IMR-90 (cell line): ENCODE measurements at regions not wholly inside any gene's neighbourhood (a gene's known extent, or its start where the extent isn't known, plus 50 kb on each side); places are given as distances from the start of the nearest gene placed in this dataset.

Experiments
- ATAC-seq: fragments of 200-7000 bp; cut with Tn5 transposase; 2 replicates; pipeline ENCODE4 v1.9.1; 2020; ENCODE audit warnings: low read depth, mild to moderate bottlenecking, moderate library complexity
- BruUV-seq: library from RNA; stranded (reverse); fragments of 400-500 nt; replicated peaks from 2 replicates; lab custom pipeline; 2021; lab: Mats Ljungman, UMichigan
- CTCF ChIA-PET: fragments of 300-600 bp; formaldehyde crosslinking; extraction: SDS; loops from one replicate; lab custom pipeline; 2021; ENCODE audit warnings: antibody characterized with exemption; lab: Yijun Ruan, JAX
- POLR2A ChIA-PET: fragments of 300-600 bp; sonication (Branson Sonifier 250); formaldehyde crosslinking; loops from one replicate; lab custom pipeline; 2022; ENCODE audit warnings: antibody characterized with exemption; ENCODE audit not compliant: unreplicated experiment; lab: Charles Lee
- DNase-seq: peaks from one replicate; pipeline ENCODE4 v3.0.0; 2013
- H2AFZ ChIP-seq: replicated peaks from 2 replicates; pipeline ENCODE3; 2013; ENCODE audit warnings: low read length, mild to moderate bottlenecking; ENCODE audit not compliant: poor library complexity
- H2AK5ac ChIP-seq: 2 replicates; pipeline ENCODE4 v1.6.1; 2013; ENCODE audit warnings: low read depth, low read length, inconsistent platforms
- H2AK9ac ChIP-seq: replicated peaks from 2 replicates; pipeline ENCODE3; 2013; ENCODE audit warnings: mild to moderate bottlenecking, low read depth, low read length, moderate library complexity; ENCODE audit not compliant: poor library complexity
- H2BK120ac ChIP-seq: 2 replicates; pipeline ENCODE4 v1.6.1; 2013; ENCODE audit warnings: low read depth, low read length, inconsistent platforms
- H2BK15ac ChIP-seq: 3 replicates; pipeline ENCODE4 v1.6.1; 2013; ENCODE audit warnings: low read depth, low read length, inconsistent platforms
- H2BK20ac ChIP-seq: 2 replicates; pipeline ENCODE4 v1.6.1; 2013; ENCODE audit warnings: low read depth, mild to moderate bottlenecking, inconsistent platforms, low read length, moderate library complexity
- H2BK5ac ChIP-seq: 2 replicates; pipeline ENCODE4 v1.6.1; 2013; ENCODE audit warnings: mild to moderate bottlenecking, low read depth, low read length, inconsistent platforms; ENCODE audit not compliant: poor library complexity, severe bottlenecking
- H3K14ac ChIP-seq: replicated peaks from 2 replicates; pipeline ENCODE4 v1.6.1; 2013; ENCODE audit warnings: low read depth, low read length, inconsistent platforms
- H3K18ac ChIP-seq: 2 replicates; pipeline ENCODE4 v1.6.1; 2013; ENCODE audit warnings: low read depth, low read length, control low read depth
- H3K23ac ChIP-seq: 2 replicates; pipeline ENCODE4 v1.6.1; 2013; ENCODE audit warnings: low read depth, low read length, inconsistent platforms
- H3K27ac ChIP-seq: 2 replicates; pipeline ENCODE4 v1.5.1; 2013; ENCODE audit warnings: mild to moderate bottlenecking, control low read depth, low read length; ENCODE audit not compliant: insufficient read depth
- H3K27me3 ChIP-seq: 2 replicates; pipeline ENCODE4 v1.6.1; 2013; ENCODE audit warnings: low read length; ENCODE audit not compliant: control insufficient read depth, insufficient read depth
- H3K36me3 ChIP-seq: 2 replicates; pipeline ENCODE4 v1.6.1; 2013; ENCODE audit warnings: low read length, mixed read lengths; ENCODE audit not compliant: control insufficient read depth, insufficient read depth
- H3K4ac ChIP-seq: 2 replicates; pipeline ENCODE4 v1.6.1; 2013; ENCODE audit warnings: low read depth, low read length, inconsistent platforms
- H3K4me1 ChIP-seq: 2 replicates; pipeline ENCODE4 v1.6.1; 2013; ENCODE audit warnings: low read length, mixed read lengths; ENCODE audit not compliant: control insufficient read depth, insufficient read depth
- H3K4me2 ChIP-seq: 2 replicates; pipeline ENCODE4 v1.6.1; 2013; ENCODE audit warnings: low read depth, mild to moderate bottlenecking, control low read depth, low read length, moderate library complexity
- H3K4me3 ChIP-seq: 2 replicates; pipeline ENCODE4 v1.5.1; 2013; ENCODE audit warnings: low read depth, mild to moderate bottlenecking, control low read depth, low read length, moderate library complexity; ENCODE audit not compliant: insufficient read depth
- H3K56ac ChIP-seq: 2 replicates; pipeline ENCODE4 v1.6.1; 2013; ENCODE audit warnings: low read length, inconsistent platforms; ENCODE audit not compliant: insufficient read depth; ENCODE audit errors: extremely low read depth
- H3K79me1 ChIP-seq, 2 experiments: 2 replicates each; pipeline ENCODE4 v1.6.1; 2013; ENCODE audit warnings: low read length in 2 of 2, inconsistent platforms in 1 of 2, low read depth in 1 of 2
- H3K9ac ChIP-seq: 2 replicates; pipeline ENCODE4 v1.6.1; 2013; ENCODE audit warnings: low read depth, low read length, control low read depth
- H3K9me1 ChIP-seq: 2 replicates; pipeline ENCODE4 v1.6.1; 2013; ENCODE audit warnings: low read length, inconsistent platforms; ENCODE audit not compliant: insufficient read depth
- H3K9me3 ChIP-seq: 2 replicates; pipeline ENCODE4 v1.6.1; 2013; ENCODE audit warnings: low read length; ENCODE audit not compliant: control insufficient read depth, insufficient read depth
- H4K20me1 ChIP-seq: 2 replicates; pipeline ENCODE4 v1.6.1; 2013; ENCODE audit warnings: low read length, inconsistent platforms; ENCODE audit not compliant: insufficient read depth
- H4K5ac ChIP-seq: 2 replicates; pipeline ENCODE4 v1.6.1; 2013; ENCODE audit warnings: mild to moderate bottlenecking, low read depth, low read length, control low read depth
- H4K8ac ChIP-seq, 2 experiments: 2 replicates each; pipeline ENCODE4 v1.6.1; 2013; ENCODE audit warnings: low read depth in 2 of 2, low read length in 2 of 2, control low read depth in 1 of 2, inconsistent platforms in 1 of 2
- H4K91ac ChIP-seq: 2 replicates; pipeline ENCODE4 v1.6.1; 2013; ENCODE audit warnings: low read depth, low read length, inconsistent platforms; ENCODE audit not compliant: insufficient read depth
- BHLHE40 ChIP-seq: fragments of 150-350 bp; IDR thresholded peaks from 2 replicates; pipeline ENCODE4 v1.6.1; 2016; ENCODE audit warnings: mild to moderate bottlenecking, low read depth, low read length
- CEBPB ChIP-seq: IDR thresholded peaks from 2 replicates; pipeline ENCODE4 v1.6.1; 2012; ENCODE audit warnings: low read depth, low read length, improper control_type of control experiment
- CHD1 ChIP-seq: IDR thresholded peaks from 2 replicates; pipeline ENCODE4 v1.6.1; 2012; ENCODE audit warnings: low read depth, low read length, improper control_type of control experiment
- CTCF ChIP-seq: conservative IDR thresholded peaks from 2 replicates; pipeline ENCODE4 v1.5.1; 2012; ENCODE audit warnings: mild to moderate bottlenecking, low read depth, low read length, improper control_type of control experiment
- ELK1 ChIP-seq: fragments of 150-350 bp; IDR thresholded peaks from 2 replicates; pipeline ENCODE4 v1.6.1; 2016; ENCODE audit warnings: low read depth, mild to moderate bottlenecking, low read length, moderate library complexity, borderline replicate concordance
- FOS ChIP-seq: fragments of 150-350 bp; IDR thresholded peaks from 2 replicates; pipeline ENCODE4 v1.6.1; 2016; ENCODE audit warnings: low read depth, low read length
- MAFK ChIP-seq: IDR thresholded peaks from 2 replicates; pipeline ENCODE4 v1.6.1; 2012; ENCODE audit warnings: low read depth, low read length, improper control_type of control experiment
- MAZ ChIP-seq: IDR thresholded peaks from 2 replicates; pipeline ENCODE4 v1.6.1; 2012; ENCODE audit warnings: low read depth, mild to moderate bottlenecking, low read length, improper control_type of control experiment, moderate library complexity, borderline replicate concordance
- MXI1 ChIP-seq: IDR thresholded peaks from 2 replicates; pipeline ENCODE4 v1.6.1; 2012; ENCODE audit warnings: low read depth, mild to moderate bottlenecking, low read length, moderate library complexity, borderline replicate concordance
- NFE2L2 ChIP-seq: fragments of 150-350 bp; IDR thresholded peaks from 2 replicates; pipeline ENCODE4 v1.6.1; 2016; ENCODE audit warnings: low read depth, mild to moderate bottlenecking, low read length
- POLR2A ChIP-seq: IDR thresholded peaks from 2 replicates; pipeline ENCODE4 v1.6.1; 2012; ENCODE audit warnings: mild to moderate bottlenecking, low read depth, low read length
- RAD21 ChIP-seq: IDR thresholded peaks from 2 replicates; pipeline ENCODE4 v1.6.1; 2012; ENCODE audit warnings: low read length, improper control_type of control experiment
- RCOR1 ChIP-seq: IDR thresholded peaks from 2 replicates; pipeline ENCODE4 v1.6.1; 2012; ENCODE audit warnings: mild to moderate bottlenecking, low read length, improper control_type of control experiment; ENCODE audit not compliant: insufficient replicate concordance
- RFX5 ChIP-seq: IDR thresholded peaks from 2 replicates; pipeline ENCODE4 v1.8.0; 2012; ENCODE audit warnings: low read depth, mild to moderate bottlenecking, low read length, moderate library complexity
- SMC3 ChIP-seq: fragments of 150-350 bp; IDR thresholded peaks from 2 replicates; pipeline ENCODE4 v1.6.1; 2016; ENCODE audit warnings: low read depth, mild to moderate bottlenecking, antibody characterized with exemption, low read length, moderate library complexity
- USF2 ChIP-seq: fragments of 150-350 bp; IDR thresholded peaks from 2 replicates; pipeline ENCODE4 v1.6.1; 2017; ENCODE audit warnings: mild to moderate bottlenecking, antibody characterized with exemption, low read length, low read depth
- WGBS, 2 experiments: methylation state at CpG; one replicate each; pipeline versions ENCODE4 v1.1.5 to v1.1.7; 2013; ENCODE audit warnings: missing lambda C conversion rate in 2 of 2; ENCODE audit not compliant: insufficient read length in 1 of 2; ENCODE audit errors: extremely low coverage in 2 of 2; 5-methylcytosine and 5-hydroxymethylcytosine counted together
- dilution Hi-C: fragments of 300-500 bp; cut with HindIII; formaldehyde crosslinking; loops from one replicate; pipeline ENCODE4 v1.14.3; 2018; ENCODE audit warnings: low sequenced_read_pairs; ENCODE audit not compliant: unreplicated experiment
- in situ Hi-C: fragments of 300-500 bp; cut with MboI; formaldehyde crosslinking; loops from 3 replicates; pipeline ENCODE4 v1.14.3; 2019; ENCODE audit warnings: low sequenced_read_pairs, inconsistent platforms, mixed read lengths
- intact Hi-C: fragments of 100-400 bp; cut with micrococcal nuclease; formaldehyde crosslinking; loops from 2 replicates; pipeline ENCODE4 v1.10.0; 2022

- Histone ChIP-seq H4K5ac (no peak overlapping the region), H3K27ac (no peak overlapping the region)
These were observed 91.0 kb upstream of the NPTX2 start for GRCh38 chr7:98526059-98526458.

More at GRCh38 chr7:98526059-98526458, 91.0 kb upstream of the NPTX2 start:
- 46% methylated on average over 5 of the region's 10 CpGs; no CpG with 5 or more reads in 1 of the 2 experiments for WGBS, 2 experiments
- TF ChIP-seq MAZ (no peak), ELK1 (no peak), CHD1 (no peak), CTCF (no peak), POLR2A (no peak), USF2 (no peak), NFE2L2 (no peak), BHLHE40 (no peak), RAD21 (no peak), RCOR1 (no peak), MAFK (no peak), MXI1 (no peak), CEBPB (no peak), RFX5 (no peak), SMC3 (no peak), FOS (no peak)
- Histone ChIP-seq H2AFZ (no peak overlapping the region), H2BK5ac (no peak overlapping the region), H3K79me1 (no peaks in the 10 kb centered on the region), H2BK15ac (no peak overlapping the region), H3K36me3 (no peaks in the 10 kb centered on the region), H3K56ac (no peak overlapping the region), H4K91ac (no peak overlapping the region), H2BK20ac (no peak overlapping the region), H3K9me3 (peaks cover 20% of the 10 kb centered on the region), H2AK5ac (no peak overlapping the region), H2BK120ac (no peak overlapping the region), H2AK9ac (no peak overlapping the region), H3K23ac (no peak overlapping the region), H3K27me3 (no peaks in the 10 kb centered on the region), H3K14ac (no peak overlapping the region), H4K20me1 (no peaks in the 10 kb centered on the region), H3K4me2 (no peak overlapping the region), H3K18ac (no peak overlapping the region), H4K8ac (no peak overlapping the region), H3K9ac (no peak overlapping the region), H3K4ac (no peak overlapping the region), H3K4me1 (no peaks in the 10 kb centered on the region), H3K9me1 (no peaks in the 10 kb centered on the region), H3K4me3 (no peak overlapping the region)
- dilution Hi-C loops (no loop called here), intact Hi-C loops (no loop called here), in situ Hi-C loops (no loop called here)
- no TSS peak for BruUV-seq
- POLR2A ChIA-PET, result no interaction called here
- no peak for DNase-seq
- no peak for ATAC-seq
- CTCF ChIA-PET, result no interaction called here
